ENCODE measurements at regions not wholly inside any gene's neighbourhood (a gene's known extent, or its start where the extent isn't known, plus 50 kb on each side); places are given as distances from the start of the nearest gene placed in this dataset.
"Not testable (repeated sequence)": the region's sequence is repeated elsewhere in the genome, so short reads cannot be mapped to it uniquely, and the experiment has no call there.

- no peak for DNase-seq
Measured at GRCh38 chr10:2414039-2414438, 653.3 kb upstream of the PFKP start.

DNA sequence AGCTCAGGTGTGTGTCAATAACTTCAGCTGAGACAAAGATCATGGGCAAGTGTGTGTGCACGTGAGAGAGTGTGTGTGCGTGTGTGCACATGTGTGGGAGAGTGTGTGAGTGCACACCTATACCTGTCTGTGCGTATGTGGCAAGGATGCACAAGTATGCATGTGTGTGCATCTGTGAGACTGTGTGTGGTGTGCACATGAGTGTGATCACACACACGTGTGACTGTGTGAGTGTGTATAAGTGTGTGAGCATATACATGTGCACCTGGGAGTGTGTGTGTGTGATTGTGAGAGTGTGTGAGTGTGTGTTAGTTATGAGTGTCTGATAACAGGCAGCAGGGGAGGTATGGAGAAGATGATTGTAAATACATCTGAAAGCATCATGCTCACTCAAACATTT, 657.3 kb upstream of the PFKP start:
- no peak for DNase-seq

GRCh38 chr10:2401459-2401858, 664.1 kb upstream of the ADARB2 start:
- DNase-seq: no peak

GRCh38 chr10:2399482-2399881, 662.2 kb upstream of the ADARB2 start:
- DNase-seq: no peak

- DNase-seq: no peak
Measured at GRCh38 chr10:2392145-2392812, 655.0 kb upstream of the ADARB2 start.

- DNase-seq: no peak
Measured at GRCh38 chr10:2387672-2388071, 650.3 kb upstream of the ADARB2 start.

DNA sequence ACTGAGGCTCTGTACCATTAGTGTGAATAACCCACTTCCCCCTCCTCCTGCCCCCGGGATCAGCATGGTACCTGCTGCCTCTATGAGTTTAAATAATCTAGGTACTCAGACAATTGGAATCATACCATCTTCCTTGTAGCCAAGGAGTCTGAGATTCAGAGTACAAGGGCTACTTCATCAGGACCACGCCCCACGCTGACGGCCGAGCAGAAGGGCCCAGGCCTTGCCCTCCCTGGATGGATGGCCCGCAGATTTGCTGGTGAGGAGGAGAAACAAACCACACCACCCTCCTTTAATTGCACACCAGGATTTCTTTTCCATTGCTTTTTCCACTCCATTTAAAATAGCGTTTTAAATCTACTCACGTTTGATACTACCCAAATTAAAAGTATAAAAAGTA, 649.9 kb upstream of the ADARB2 start:
- DNase-seq: no peak

- DNase-seq: no peak
Measured at GRCh38 chr10:2380218-2380617, 642.9 kb upstream of the ADARB2 start.

- DNase-seq: no peak
Measured at GRCh38 chr10:2367083-2367482, 629.8 kb upstream of the ADARB2 start.

GRCh38 chr10:2366264-2366931, 629.1 kb upstream of the ADARB2 start:
- no peak for DNase-seq

DNA sequence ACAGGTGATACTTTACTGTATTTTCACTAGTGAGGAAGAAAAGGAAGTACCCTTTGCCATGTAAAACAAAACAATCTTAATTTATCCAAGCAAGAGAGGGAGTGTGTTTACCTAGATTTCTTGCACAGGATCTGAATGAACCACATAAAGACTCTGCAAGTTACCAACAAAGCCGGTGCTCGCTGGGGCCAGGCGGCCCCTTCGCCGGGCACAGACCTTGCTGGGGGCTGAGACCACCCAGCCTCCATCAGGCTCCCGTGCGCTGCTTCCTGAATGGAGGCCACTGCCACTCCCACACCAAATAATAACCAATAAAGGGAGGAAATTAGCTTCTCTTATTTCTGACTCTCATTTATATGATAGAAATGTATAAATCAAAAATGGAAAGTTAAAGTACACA, 625.0 kb upstream of the ADARB2 start:
- DNase-seq: no peak

DNA sequence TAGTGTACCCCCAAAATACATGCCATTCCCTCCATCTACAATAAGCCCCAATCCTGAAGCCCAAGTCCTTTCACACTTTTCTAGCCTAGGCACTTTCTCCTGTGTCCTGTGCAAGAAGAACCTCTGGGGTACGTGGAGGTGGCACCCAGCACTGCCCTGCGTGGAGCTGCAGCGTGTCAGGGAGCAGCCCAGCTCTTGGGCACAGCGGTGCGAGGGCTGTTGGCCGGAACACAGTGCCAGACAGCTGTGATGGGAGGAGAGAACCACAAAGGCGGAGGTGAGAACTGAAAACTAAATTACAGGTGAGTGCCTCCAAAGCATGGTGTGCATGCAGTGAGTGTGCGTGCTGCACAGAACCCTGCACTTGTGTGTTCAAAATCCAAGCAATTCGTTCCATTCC, 621.3 kb upstream of the ADARB2 start:
- no peak for DNase-seq

GRCh38 chr10:2356670-2357069, 619.3 kb upstream of the ADARB2 start:
- DNase-seq: no peak

DNA sequence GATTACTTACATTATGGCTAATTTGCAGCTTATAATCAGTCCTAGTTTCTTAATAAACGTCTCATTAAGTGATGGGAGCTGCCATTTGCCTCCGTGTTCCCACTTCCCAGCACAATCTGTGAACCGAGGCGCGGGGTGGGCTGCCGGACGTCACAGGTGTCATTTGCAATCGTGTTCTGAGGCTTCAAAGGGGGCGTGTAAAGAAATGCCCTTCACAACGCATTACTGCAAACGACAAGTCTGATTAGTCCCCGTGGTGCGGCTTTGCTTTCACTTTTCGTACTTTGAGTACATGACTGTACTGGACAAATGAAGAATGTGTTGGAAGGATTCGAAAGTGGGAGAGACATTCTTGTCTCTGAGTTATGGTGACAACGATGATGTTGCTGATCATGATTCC, 614.2 kb upstream of the ADARB2 start:
- no peak for DNase-seq

DNA sequence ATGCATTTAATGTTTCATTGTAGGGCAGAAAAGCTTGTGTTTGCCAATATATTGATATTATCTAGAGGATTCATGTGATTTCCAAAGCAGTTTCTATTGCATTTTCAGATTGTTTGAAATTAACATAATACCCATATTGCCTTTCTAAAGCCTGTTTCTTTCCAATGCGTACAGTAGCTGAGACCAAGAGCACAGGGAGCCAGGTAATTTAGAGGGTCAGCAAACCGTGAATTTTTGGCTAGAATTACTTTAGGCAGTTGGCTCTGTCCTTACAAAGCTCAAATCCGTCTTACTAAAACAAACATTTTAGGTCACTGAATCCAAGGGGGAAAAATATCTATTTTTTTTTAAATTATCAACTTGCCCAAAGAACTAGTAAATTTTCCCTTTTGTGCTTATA, 604.9 kb upstream of the ADARB2 start:
- no peak for DNase-seq

- DNase-seq: no peak
Measured at GRCh38 chr10:2340831-2341647, 603.7 kb upstream of the ADARB2 start.

GRCh38 chr10:2335626-2336025, 598.3 kb upstream of the ADARB2 start:
- no peak for DNase-seq

DNA sequence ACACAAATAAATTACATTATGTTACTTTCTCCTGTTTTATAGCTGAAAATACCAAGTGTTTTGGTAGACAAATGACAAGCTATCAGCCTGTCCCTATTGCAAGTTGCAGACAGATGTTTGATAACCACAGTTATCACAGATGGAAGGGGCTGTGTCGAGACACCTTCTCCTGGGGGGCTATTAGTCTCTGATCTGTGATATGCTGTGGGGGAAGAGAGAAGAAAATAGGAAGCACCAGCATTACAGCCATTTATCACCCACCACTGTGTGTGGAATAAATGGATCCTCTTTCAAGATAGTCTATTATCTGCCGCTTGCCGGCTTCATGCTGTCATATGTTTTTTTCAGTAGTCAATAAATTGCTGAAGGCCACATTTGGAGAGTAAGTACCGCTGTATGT, 597.2 kb upstream of the ADARB2 start:
- DNase-seq: no peak

DNA sequence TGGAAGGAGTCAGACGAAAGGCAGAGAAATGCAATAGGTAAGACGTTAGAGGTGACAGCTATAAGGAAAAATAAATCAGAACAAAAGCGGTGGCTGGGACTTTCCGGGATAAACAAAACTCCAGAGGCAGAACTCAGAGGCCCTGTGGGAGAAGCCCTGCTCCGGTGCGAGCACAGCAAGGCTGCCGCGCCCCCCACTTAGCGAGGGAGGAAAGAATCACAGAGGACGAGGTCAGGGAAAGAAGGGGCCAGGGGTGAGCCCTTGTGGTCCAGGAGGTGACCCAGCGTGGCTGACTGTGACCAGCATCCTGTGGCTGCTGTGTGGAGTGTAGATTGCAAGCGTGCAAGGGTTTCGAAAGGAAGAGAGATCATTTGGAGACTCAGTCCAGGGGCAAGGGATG, 591.8 kb upstream of the ADARB2 start:
- DNase-seq: no peak

- no peak for DNase-seq
Measured at GRCh38 chr10:2326411-2326810, 589.1 kb upstream of the ADARB2 start.

DNA sequence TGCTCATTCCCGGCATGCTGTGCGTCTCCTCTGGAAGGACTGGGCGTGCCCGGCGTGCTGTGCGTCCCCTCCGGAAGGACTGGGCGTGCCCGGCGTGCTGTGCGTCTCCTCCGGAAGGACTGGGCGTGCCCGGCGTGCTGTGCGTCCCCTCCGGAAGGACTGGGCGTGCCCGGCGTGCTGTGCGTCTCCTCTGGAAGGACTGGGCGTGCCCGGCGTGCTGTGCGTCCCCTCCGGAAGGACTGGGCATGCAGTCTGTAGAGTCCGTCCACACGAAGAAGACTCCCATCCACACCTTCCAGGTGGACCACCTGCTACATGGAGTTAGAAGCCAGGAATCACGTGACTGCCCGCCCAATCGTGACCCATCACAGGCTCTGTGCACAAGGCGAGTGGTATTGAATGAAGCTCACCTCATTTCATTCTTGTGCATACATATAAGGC, 577.7 kb upstream of the ADARB2 start:
- DNase-seq: not testable (repeated sequence)

DNA sequence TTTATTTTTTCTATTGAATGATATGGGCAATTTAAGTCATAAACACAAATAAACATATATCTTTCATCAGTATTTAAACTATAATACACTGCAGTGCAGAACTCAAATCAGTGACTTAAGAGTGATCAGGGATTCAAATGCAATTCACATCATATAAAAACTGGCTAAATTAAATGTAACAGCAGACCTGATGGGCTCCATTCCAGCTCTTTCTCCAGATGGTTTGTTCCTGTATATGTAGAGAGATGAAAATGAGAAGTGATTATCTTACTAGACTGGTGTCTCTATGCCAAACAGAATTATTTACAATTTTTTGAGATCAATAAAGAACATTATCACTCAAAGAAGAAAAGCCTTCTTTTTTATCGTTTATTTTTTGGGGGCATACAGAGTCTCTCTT, 568.8 kb upstream of the ADARB2 start:
- no peak for DNase-seq

- no peak for DNase-seq
Measured at GRCh38 chr10:2303169-2303568, 565.8 kb upstream of the ADARB2 start.

DNA sequence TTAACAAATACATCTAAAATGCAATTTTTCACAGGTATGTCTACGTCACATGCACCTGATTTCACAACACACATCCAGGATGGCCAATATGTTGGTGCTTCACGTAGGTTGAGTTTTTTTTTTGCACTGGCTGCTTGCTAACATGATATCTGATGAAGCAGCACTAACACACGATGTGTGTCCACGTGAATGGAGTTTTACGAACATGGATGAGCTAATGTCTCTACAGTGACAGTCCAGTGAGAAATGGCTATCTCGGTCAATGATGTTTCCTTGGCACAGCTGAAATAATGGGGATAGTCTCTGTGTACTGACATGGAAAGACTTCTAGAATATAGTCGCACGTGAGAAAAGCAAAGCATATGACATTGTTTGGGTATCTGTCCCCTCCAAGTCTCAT, 563.9 kb upstream of the ADARB2 start:
- DNase-seq: no peak
